ENCODE measurements at regions not wholly inside any gene's neighbourhood (a gene's known extent, or its start where the extent isn't known, plus 50 kb on each side); places are given as distances from the start of the nearest gene placed in this dataset.

DNA sequence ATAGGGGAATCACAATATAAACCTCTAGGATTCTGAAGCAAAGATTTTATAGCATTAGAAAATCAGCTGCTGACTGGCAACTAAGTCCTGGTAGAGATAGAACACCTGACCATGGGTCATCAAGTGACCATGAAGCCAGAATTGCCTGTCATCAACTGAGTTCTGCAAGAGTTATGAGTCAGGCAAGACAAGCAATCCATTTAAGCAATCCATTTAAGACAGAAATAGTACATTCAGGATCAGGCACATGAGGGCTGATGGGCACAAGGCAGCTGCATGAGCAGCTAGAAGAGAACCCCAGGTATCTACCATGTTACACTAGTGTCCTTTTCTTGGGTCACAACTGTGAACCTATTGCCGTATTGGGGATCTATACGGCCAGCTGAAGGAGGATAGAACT is 98.9 kb downstream of the SPRY1 start:
- TF ChIP-seq FOXM1 (IDR thresholded peaks at IDR 0.05; ENCODE audit: borderline replicate concordance) (no peak), TARDBP (IDR thresholded peaks at IDR 0.05) (no peak), ZNF384 (IDR thresholded peaks at IDR 0.05) (no peak), ARNT (IDR thresholded peaks at IDR 0.05) (no peak), FOXA1 (IDR thresholded peaks at IDR 0.05) (no peak), HDGF (IDR thresholded peaks at IDR 0.05; ENCODE audit: borderline replicate concordance) (no peak)
- TF ChIP-seq, protein P1, sequence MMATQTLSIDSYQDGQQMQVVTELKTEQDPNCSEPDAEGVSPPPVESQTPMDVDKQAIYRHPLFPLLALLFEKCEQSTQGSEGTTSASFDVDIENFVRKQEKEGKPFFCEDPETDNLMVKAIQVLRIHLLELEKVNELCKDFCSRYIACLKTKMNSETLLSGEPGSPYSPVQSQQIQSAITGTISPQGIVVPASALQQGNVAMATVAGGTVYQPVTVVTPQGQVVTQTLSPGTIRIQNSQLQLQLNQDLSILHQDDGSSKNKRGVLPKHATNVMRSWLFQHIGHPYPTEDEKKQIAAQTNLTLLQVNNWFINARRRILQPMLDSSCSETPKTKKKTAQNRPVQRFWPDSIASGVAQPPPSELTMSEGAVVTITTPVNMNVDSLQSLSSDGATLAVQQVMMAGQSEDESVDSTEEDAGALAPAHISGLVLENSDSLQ (IDR thresholded peaks at IDR 0.05): no peak
